ENCODE measurements at regions not wholly inside any gene's neighbourhood (a gene's known extent, or its start where the extent isn't known, plus 50 kb on each side); places are given as distances from the start of the nearest gene placed in this dataset.

GRCh38 chrY:7730071-7730470, 818.5 kb upstream of the AMELY start:
- intact Hi-C loops (cut with micrococcal nuclease): no loop called here
- Histone ChIP-seq H3K9ac (ENCODE audit: insufficient read depth, low read length, poor library complexity, severe bottlenecking) (no peak overlapping the region), H3K27me3 (ENCODE audit: control insufficient read depth in 2 of 2, insufficient read depth in 2 of 2, low read length in 2 of 2) (no peaks in the 10 kb centered on the region), H3K4me1 (ENCODE audit: control insufficient read depth in 1 of 2, insufficient read depth in 2 of 2, low read length in 2 of 2) (peaks cover 0 to 69% of the 10 kb centered on the region in 2 donors), H3K79me2 (ENCODE audit: insufficient read depth, low read length) (no peaks in the 10 kb centered on the region), H3K4me3 (replicated peaks in 1 of 3; ENCODE audit: low read depth in 2 of 3, low read length in 3 of 3) (no peak overlapping the region), H3K27ac (ENCODE audit: low read depth in 1 of 2, low read length in 2 of 2) (peak overlapping the region in 1 of 2 donors; percentile 86), H4K20me1 (ENCODE audit: insufficient read depth, low read length) (no peaks in the 10 kb centered on the region), H3K36me3 (replicated peaks in 1 of 2; ENCODE audit: control insufficient read depth in 1 of 2, insufficient read depth in 2 of 2, low read length in 2 of 2) (no peaks in the 10 kb centered on the region), H2AFZ (ENCODE audit: insufficient read depth, low read depth, low read length, poor library complexity, severe bottlenecking) (no peak overlapping the region), H3K9me3 (replicated peaks in 1 of 2; ENCODE audit: control insufficient read depth in 1 of 2, insufficient read depth in 1 of 2, low read length in 2 of 2) (no peaks in the 10 kb centered on the region), H3K4me2 (replicated peaks; ENCODE audit: extremely low read depth, low read length, poor library complexity, severe bottlenecking) (no peak overlapping the region)
- Mint-ChIP-seq H3K4me1 (peaks cover 64% of the 10 kb centered on the region), H3K9me3 (peaks cover 0 to 3% (median 0%) of the 10 kb centered on the region in 7 donors), H3K27me3 (ENCODE audit: low read depth in 3 of 3) (no peaks in the 10 kb centered on the region), H3K27ac (peak overlapping the region in 2 of 7 donors; percentile 81 to 87), H3K36me3 (no peaks in the 10 kb centered on the region), H3K4me3 (no peak overlapping the region)
- no CpG with 5 or more reads among the region's 2 CpGs for WGBS (ENCODE audit: insufficient coverage)
- DNase-seq: peak in 2 of 3 donors; percentile 64 to 71
- TF ChIP-seq CTCF (IDR thresholded peaks at IDR 0.05): no peak

GRCh38 chrY:7729318-7730011, 817.9 kb upstream of the AMELY start:
- intact Hi-C loops (cut with micrococcal nuclease): no loop called here
- Histone ChIP-seq H3K9me3 (replicated peaks in 1 of 2; ENCODE audit: control insufficient read depth in 1 of 2, insufficient read depth in 1 of 2, low read length in 2 of 2) (no peaks in the 10 kb centered on the region), H3K36me3 (replicated peaks in 1 of 2; ENCODE audit: control insufficient read depth in 1 of 2, insufficient read depth in 2 of 2, low read length in 2 of 2) (no peaks in the 10 kb centered on the region), H3K4me2 (replicated peaks; ENCODE audit: extremely low read depth, low read length, poor library complexity, severe bottlenecking) (no peak overlapping the region), H4K20me1 (ENCODE audit: insufficient read depth, low read length) (no peaks in the 10 kb centered on the region), H3K9ac (ENCODE audit: insufficient read depth, low read length, poor library complexity, severe bottlenecking) (no peak overlapping the region), H3K27me3 (ENCODE audit: control insufficient read depth in 2 of 2, insufficient read depth in 2 of 2, low read length in 2 of 2) (no peaks in the 10 kb centered on the region), H3K79me2 (ENCODE audit: insufficient read depth, low read length) (no peaks in the 10 kb centered on the region), H2AFZ (ENCODE audit: insufficient read depth, low read depth, low read length, poor library complexity, severe bottlenecking) (no peak overlapping the region), H3K4me3 (replicated peaks in 1 of 3; ENCODE audit: low read depth in 2 of 3, low read length in 3 of 3) (no peak overlapping the region), H3K27ac (ENCODE audit: low read depth in 1 of 2, low read length in 2 of 2) (peak overlapping the region in 1 of 2 donors; percentile 72), H3K4me1 (ENCODE audit: control insufficient read depth in 1 of 2, insufficient read depth in 2 of 2, low read length in 2 of 2) (peaks cover 0 to 76% of the 10 kb centered on the region in 2 donors)
- Mint-ChIP-seq H3K9me3 (peaks cover 0 to 3% (median 0%) of the 10 kb centered on the region in 7 donors), H3K4me1 (peaks cover 70% of the 10 kb centered on the region), H3K27me3 (ENCODE audit: low read depth in 3 of 3) (no peaks in the 10 kb centered on the region), H3K27ac (peak overlapping the region in 2 of 7 donors; percentile 81 to 87), H3K36me3 (no peaks in the 10 kb centered on the region), H3K4me3 (no peak overlapping the region)
- WGBS (ENCODE audit: insufficient coverage): 94% methylated on average over 3 of the region's 8 CpGs
- TF ChIP-seq CTCF (IDR thresholded peaks at IDR 0.05): no peak
- DNase-seq: peak in 2 of 3 donors; percentile 40 to 84

Measured in CD14-positive monocyte (primary cell).